AG10803 (cell line): ENCODE measurements at regions not wholly inside any gene's neighbourhood (a gene's known extent, or its start where the extent isn't known, plus 50 kb on each side); places are given as distances from the start of the nearest gene placed in this dataset.

Source experiments
- DNase-seq: peaks from one replicate; pipeline ENCODE4 v3.0.0; 2010; ENCODE audit warnings: low read depth
- H3K4me3 ChIP-seq: 2 replicates; pipeline ENCODE4 v1.5.1; 2011; ENCODE audit warnings: mild to moderate bottlenecking, low read length, control low read depth
- CTCF ChIP-seq: conservative IDR thresholded peaks from 2 replicates; pipeline ENCODE4 v1.5.1; 2011; ENCODE audit warnings: mild to moderate bottlenecking, low read length, control low read depth, inconsistent platforms

GRCh38 chr1:229183588-229183987, 87.3 kb upstream of the RAB4A start:
- no peak for TF ChIP-seq CTCF
- no peak for DNase-seq
- no peak overlapping the region for H3K4me3 ChIP-seq

GRCh38 chr1:229184066-229184465, 86.8 kb upstream of the RAB4A start:
- H3K4me3 ChIP-seq = no peak overlapping the region
- no peak for TF ChIP-seq CTCF
- no peak for DNase-seq

- no peak overlapping the region for H3K4me3 ChIP-seq
- no peak for TF ChIP-seq CTCF
- no peak for DNase-seq
Observed at GRCh38 chr1:229185963-229186362, 84.9 kb upstream of the RAB4A start.

GRCh38 chr1:229186373-229187056, 84.4 kb upstream of the RAB4A start:
- no peak overlapping the region for H3K4me3 ChIP-seq
- no peak for DNase-seq
- no peak for TF ChIP-seq CTCF

- DNase-seq = peak; percentile 63
- H3K4me3 ChIP-seq = no peak overlapping the region
- no peak for TF ChIP-seq CTCF
Observed at GRCh38 chr1:229190057-229190575, 80.8 kb upstream of the RAB4A start.

GRCh38 chr1:229191066-229191674, 79.7 kb upstream of the RAB4A start:
- no peak overlapping the region for H3K4me3 ChIP-seq
- no peak for DNase-seq
- no peak for TF ChIP-seq CTCF

- no peak for TF ChIP-seq CTCF
- H3K4me3 ChIP-seq = no peak overlapping the region
- peak; percentile 58 for DNase-seq
Observed at GRCh38 chr1:229192031-229192430, 78.9 kb upstream of the RAB4A start.
